Lower lobe of right lung (tissue), 2 donors: ENCODE measurements at regions not wholly inside any gene's neighbourhood (a gene's known extent, or its start where the extent isn't known, plus 50 kb on each side); places are given as distances from the start of the nearest gene placed in this dataset.

Source experiments
- ATAC-seq, 2 donors: fragments of 200-7000 bp; cut with Tn5 transposase; one replicate each; pipeline ENCODE4 v1.9.1; 2020 to 2022; ENCODE audit warnings: mild to moderate bottlenecking in 2 of 2, moderate library complexity in 2 of 2
- DNase-seq: peaks from one replicate; pipeline ENCODE4 v3.0.0-alpha.2; 2020
- H3K27ac ChIP-seq: fragments of 200-600 bp; one replicate; pipeline ENCODE4 v1.8.0; 2022
- H3K27me3 ChIP-seq: fragments of 200-600 bp; one replicate; pipeline ENCODE4 v1.8.0; 2022; ENCODE audit warnings: low read depth
- H3K36me3 ChIP-seq: fragments of 200-600 bp; one replicate; pipeline ENCODE4 v1.8.0; 2022; ENCODE audit warnings: mild to moderate bottlenecking
- H3K4me1 ChIP-seq: fragments of 200-600 bp; one replicate; pipeline ENCODE4 v1.8.0; 2022
- H3K4me3 ChIP-seq: fragments of 200-600 bp; one replicate; pipeline ENCODE4 v1.8.0; 2022; ENCODE audit warnings: mild to moderate bottlenecking
- H3K9me3 ChIP-seq: fragments of 200-600 bp; one replicate; pipeline ENCODE4 v1.8.0; 2022
- intact Hi-C: fragments of 100-400 bp; cut with DNase I; formaldehyde crosslinking; loops from one replicate; pipeline ENCODE4 v1.11.0; 2022
- TF ChIP-seq, protein P1 (sequence below): fragments of 200-600 bp; IDR thresholded peaks from one replicate; pipeline ENCODE4 v1.8.0; 2022; ENCODE audit warnings: antibody characterized with exemption, mild to moderate bottlenecking
- donor health status: DM: no; HTN: yes; CAD: no; lungs with severe emphysema.

GRCh38 chr4:126775485-126776106, 857.2 kb upstream of the INTU start:
- TF ChIP-seq, protein P1, sequence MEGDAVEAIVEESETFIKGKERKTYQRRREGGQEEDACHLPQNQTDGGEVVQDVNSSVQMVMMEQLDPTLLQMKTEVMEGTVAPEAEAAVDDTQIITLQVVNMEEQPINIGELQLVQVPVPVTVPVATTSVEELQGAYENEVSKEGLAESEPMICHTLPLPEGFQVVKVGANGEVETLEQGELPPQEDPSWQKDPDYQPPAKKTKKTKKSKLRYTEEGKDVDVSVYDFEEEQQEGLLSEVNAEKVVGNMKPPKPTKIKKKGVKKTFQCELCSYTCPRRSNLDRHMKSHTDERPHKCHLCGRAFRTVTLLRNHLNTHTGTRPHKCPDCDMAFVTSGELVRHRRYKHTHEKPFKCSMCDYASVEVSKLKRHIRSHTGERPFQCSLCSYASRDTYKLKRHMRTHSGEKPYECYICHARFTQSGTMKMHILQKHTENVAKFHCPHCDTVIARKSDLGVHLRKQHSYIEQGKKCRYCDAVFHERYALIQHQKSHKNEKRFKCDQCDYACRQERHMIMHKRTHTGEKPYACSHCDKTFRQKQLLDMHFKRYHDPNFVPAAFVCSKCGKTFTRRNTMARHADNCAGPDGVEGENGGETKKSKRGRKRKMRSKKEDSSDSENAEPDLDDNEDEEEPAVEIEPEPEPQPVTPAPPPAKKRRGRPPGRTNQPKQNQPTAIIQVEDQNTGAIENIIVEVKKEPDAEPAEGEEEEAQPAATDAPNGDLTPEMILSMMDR = no peak
- intact Hi-C loops = no loop called here
- DNase-seq = no peak
- no peak overlapping the region for H3K4me3 ChIP-seq
- H3K9me3 ChIP-seq = no peaks in the 10 kb centered on the region
- H3K27me3 ChIP-seq = no peaks in the 10 kb centered on the region
- no peak overlapping the region for H3K27ac ChIP-seq
- H3K4me1 ChIP-seq = no peaks in the 10 kb centered on the region
- ATAC-seq = no peak
- no peaks in the 10 kb centered on the region for H3K36me3 ChIP-seq

- ATAC-seq = no peak
- no peaks in the 10 kb centered on the region for H3K4me1 ChIP-seq
- intact Hi-C loops = no loop called here
- no peaks in the 10 kb centered on the region for H3K36me3 ChIP-seq
- H3K27ac ChIP-seq = no peak overlapping the region
- H3K9me3 ChIP-seq = no peaks in the 10 kb centered on the region
- TF ChIP-seq, protein P1 = no peak
- no peaks in the 10 kb centered on the region for H3K27me3 ChIP-seq
- DNase-seq = no peak
- no peak overlapping the region for H3K4me3 ChIP-seq
Observed at GRCh38 chr4:126776361-126776760, 856.4 kb upstream of the INTU start.

DNA sequence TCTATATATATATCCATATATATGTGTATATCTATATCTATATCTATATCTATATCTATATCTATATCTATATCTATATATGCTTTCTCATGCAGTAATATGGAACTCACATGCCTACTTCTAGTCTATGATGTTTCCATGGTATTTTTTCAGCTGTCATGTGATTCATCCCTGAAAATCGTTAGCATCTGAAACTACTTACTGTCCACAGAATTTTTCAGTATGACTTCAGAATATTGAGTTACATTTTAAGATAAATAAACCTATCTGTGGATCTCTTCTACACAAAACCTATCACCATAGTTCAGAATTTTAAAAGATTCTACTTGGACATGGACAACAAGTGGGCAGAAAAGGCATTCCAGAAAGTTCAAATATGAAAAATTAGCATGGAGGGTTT, 855.1 kb upstream of the INTU start:
- ATAC-seq = no peak
- no peaks in the 10 kb centered on the region for H3K36me3 ChIP-seq
- intact Hi-C loops = no loop called here

DNA sequence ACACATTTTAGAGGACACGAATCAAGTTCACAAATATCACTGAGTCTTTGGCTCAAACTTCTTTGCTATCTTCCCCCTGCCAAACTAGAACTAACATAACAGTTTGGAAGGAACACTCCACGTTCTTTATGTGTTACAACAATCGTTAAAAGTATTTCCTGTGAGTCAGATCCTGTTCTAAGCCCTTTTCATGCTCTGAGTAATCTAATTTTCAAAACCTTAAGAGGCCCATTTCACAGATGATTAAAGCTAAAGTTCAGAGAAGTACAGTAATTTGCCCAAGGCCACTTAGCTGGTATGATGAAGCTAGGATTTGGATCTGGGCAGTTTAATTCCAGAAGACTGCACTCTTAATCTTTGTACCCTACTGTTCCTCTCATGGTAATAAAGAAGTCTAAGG, 854.4 kb upstream of the INTU start:
- intact Hi-C loops = no loop called here
- Histone ChIP-seq H3K9me3 (no peaks in the 10 kb centered on the region), H3K4me1 (no peaks in the 10 kb centered on the region), H3K4me3 (no peak overlapping the region), H3K27ac (no peak overlapping the region), H3K36me3 (no peaks in the 10 kb centered on the region), H3K27me3 (no peaks in the 10 kb centered on the region)
- ATAC-seq (no peak), DNase-seq (no peak)
- TF ChIP-seq, protein P1 = no peak

More for the DNA sequence above, 855.1 kb upstream of the INTU start:
- DNase-seq = no peak
- Histone ChIP-seq H3K4me1 (no peaks in the 10 kb centered on the region), H3K27ac (no peak overlapping the region), H3K9me3 (no peaks in the 10 kb centered on the region), H3K27me3 (no peaks in the 10 kb centered on the region), H3K4me3 (no peak overlapping the region)
- TF ChIP-seq, protein P1 = no peak

- intact Hi-C loops = no loop called here
- no peak for ATAC-seq
- Histone ChIP-seq H3K27me3 (no peaks in the 10 kb centered on the region), H3K4me3 (no peak overlapping the region), H3K27ac (no peak overlapping the region), H3K9me3 (no peaks in the 10 kb centered on the region), H3K36me3 (no peaks in the 10 kb centered on the region), H3K4me1 (no peaks in the 10 kb centered on the region)
- TF ChIP-seq, protein P1 = no peak
- no peak for DNase-seq
Observed at GRCh38 chr4:126779001-126779400, 853.8 kb upstream of the INTU start.
